MM.1S (cell line): ENCODE measurements at regions not wholly inside any gene's neighbourhood (a gene's known extent, or its start where the extent isn't known, plus 50 kb on each side); places are given as distances from the start of the nearest gene placed in this dataset.

Experiments used
- EZH2 ChIP-seq: fragments of 300-600 bp; sonication (generic); optimal IDR thresholded peaks from 2 replicates; pipeline ENCODE3; 2017; ENCODE audit warnings: low read depth, mild to moderate bottlenecking, antibody characterized with exemption, low read length, mixed read lengths
- EZH2phosphoT487 ChIP-seq: fragments of 300-600 bp; sonication (generic); IDR thresholded peaks from 2 replicates; pipeline ENCODE4 v1.6.1; 2018; ENCODE audit warnings: antibody characterized with exemption, low read length
- TF ChIP-seq, protein P1 (sequence below): fragments of 300-600 bp; sonication (generic); IDR thresholded peaks from 2 replicates; pipeline ENCODE4 v1.5.1; 2016; ENCODE audit warnings: antibody characterized with exemption, low read length, mixed read lengths

- TF ChIP-seq, protein P1, sequence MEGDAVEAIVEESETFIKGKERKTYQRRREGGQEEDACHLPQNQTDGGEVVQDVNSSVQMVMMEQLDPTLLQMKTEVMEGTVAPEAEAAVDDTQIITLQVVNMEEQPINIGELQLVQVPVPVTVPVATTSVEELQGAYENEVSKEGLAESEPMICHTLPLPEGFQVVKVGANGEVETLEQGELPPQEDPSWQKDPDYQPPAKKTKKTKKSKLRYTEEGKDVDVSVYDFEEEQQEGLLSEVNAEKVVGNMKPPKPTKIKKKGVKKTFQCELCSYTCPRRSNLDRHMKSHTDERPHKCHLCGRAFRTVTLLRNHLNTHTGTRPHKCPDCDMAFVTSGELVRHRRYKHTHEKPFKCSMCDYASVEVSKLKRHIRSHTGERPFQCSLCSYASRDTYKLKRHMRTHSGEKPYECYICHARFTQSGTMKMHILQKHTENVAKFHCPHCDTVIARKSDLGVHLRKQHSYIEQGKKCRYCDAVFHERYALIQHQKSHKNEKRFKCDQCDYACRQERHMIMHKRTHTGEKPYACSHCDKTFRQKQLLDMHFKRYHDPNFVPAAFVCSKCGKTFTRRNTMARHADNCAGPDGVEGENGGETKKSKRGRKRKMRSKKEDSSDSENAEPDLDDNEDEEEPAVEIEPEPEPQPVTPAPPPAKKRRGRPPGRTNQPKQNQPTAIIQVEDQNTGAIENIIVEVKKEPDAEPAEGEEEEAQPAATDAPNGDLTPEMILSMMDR: no peak
- TF ChIP-seq EZH2phosphoT487 (no peak), EZH2 (no peak)
These were observed 200.7 kb upstream of the NCAM1 start for GRCh38 chr11:112760396-112761059.
